Activated B cell treated with CpG ODN at 0.5 μM for 24 hours (primary cell): ENCODE measurements at regions not wholly inside any gene's neighbourhood (a gene's known extent, or its start where the extent isn't known, plus 50 kb on each side); places are given as distances from the start of the nearest gene placed in this dataset.

Experiments used
- ATAC-seq: fragments of 200-7000 bp; cut with Tn5 transposase; one replicate; pipeline ENCODE4 v1.10.0; 2021; ENCODE audit warnings: low read depth, mild to moderate bottlenecking, moderate library complexity
- CTCF ChIA-PET: fragments of 350-600 bp; sonication (Branson Sonifier 250); formaldehyde crosslinking; loops from one replicate; lab custom pipeline; 2021; ENCODE audit warnings: antibody characterized with exemption; lab: Charles Lee
- POLR2A ChIA-PET: fragments of 350-600 bp; sonication (Branson Sonifier 250); formaldehyde crosslinking; loops from one replicate; lab custom pipeline; 2021; ENCODE audit warnings: antibody characterized with exemption; lab: Charles Lee
- DNase-seq: peaks from one replicate; pipeline ENCODE4 v3.0.0; 2022
- H3K27ac Mint-ChIP-seq: one replicate; pipeline ENCODE4 v1.8.0; 2020; ENCODE audit warnings: mixed read lengths
- H3K27me3 Mint-ChIP-seq: one replicate; pipeline ENCODE4 v1.8.0; 2021; ENCODE audit warnings: mixed read lengths
- H3K36me3 Mint-ChIP-seq: one replicate; pipeline ENCODE4 v1.8.0; 2021; ENCODE audit warnings: low read depth, mixed read lengths
- H3K4me1 Mint-ChIP-seq: one replicate; pipeline ENCODE4 v1.8.0; 2021; ENCODE audit warnings: mixed read lengths
- H3K4me3 Mint-ChIP-seq: one replicate; pipeline ENCODE4 v1.8.0; 2020; ENCODE audit warnings: mild to moderate bottlenecking, mixed read lengths
- H3K9me3 Mint-ChIP-seq: one replicate; pipeline ENCODE4 v1.8.0; 2020; ENCODE audit warnings: mixed read lengths
- intact Hi-C: fragments of 100-400 bp; cut with micrococcal nuclease; formaldehyde crosslinking; loops from one replicate; pipeline ENCODE4 v1.15.1; 2024
- TF ChIP-seq, protein P1 (sequence below): fragments of 200-600 bp; IDR thresholded peaks from one replicate; pipeline ENCODE4 v1.8.0; 2022; ENCODE audit warnings: antibody characterized with exemption, mild to moderate bottlenecking

DNA sequence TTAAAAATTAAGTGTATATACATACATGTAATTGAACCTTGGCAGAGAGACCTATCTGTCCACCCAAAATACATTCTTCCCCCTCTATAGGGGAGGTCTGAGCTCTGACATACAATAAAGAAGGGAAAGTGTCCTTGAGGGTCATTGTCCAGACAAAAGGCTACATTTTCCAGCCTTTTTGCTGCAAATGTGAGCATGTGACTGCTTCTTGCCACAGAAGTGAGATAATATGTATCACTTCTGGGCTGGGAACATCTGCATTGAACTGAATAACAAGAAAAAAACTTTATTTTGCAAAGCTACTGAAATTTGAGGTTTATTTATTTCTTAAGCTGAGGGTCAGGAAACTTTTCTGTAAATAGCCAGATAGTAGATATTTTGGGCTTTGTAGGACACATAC, 131.3 kb downstream of the TBC1D30 start:
- CTCF ChIA-PET, result no interaction called here
- POLR2A ChIA-PET, result no interaction called here

DNA sequence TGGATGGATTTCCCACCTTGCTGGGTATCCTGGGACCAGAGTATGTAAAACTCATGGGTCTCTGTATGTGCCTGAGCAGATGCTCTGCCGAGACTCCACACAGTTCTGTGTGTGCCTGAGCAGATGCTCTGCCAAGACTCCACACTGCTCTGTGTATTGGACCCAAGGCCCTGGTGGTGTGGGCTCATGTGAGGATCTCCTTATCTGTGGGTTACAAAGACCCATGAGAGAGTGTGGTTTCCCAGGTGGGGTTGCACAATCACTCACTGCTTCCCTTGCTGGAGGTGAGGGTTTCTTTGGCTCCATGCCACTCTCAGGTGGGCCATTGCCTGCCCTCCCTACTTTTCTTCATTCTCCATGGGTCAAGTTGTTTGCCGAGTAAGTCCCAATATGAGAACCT, 141.5 kb downstream of the TBC1D30 start:
- H3K4me3 Mint-ChIP-seq, result no peak overlapping the region
- no peak for DNase-seq
- ChIA-PET POLR2A (no interaction called here), CTCF (no interaction called here)
- TF ChIP-seq, protein P1, sequence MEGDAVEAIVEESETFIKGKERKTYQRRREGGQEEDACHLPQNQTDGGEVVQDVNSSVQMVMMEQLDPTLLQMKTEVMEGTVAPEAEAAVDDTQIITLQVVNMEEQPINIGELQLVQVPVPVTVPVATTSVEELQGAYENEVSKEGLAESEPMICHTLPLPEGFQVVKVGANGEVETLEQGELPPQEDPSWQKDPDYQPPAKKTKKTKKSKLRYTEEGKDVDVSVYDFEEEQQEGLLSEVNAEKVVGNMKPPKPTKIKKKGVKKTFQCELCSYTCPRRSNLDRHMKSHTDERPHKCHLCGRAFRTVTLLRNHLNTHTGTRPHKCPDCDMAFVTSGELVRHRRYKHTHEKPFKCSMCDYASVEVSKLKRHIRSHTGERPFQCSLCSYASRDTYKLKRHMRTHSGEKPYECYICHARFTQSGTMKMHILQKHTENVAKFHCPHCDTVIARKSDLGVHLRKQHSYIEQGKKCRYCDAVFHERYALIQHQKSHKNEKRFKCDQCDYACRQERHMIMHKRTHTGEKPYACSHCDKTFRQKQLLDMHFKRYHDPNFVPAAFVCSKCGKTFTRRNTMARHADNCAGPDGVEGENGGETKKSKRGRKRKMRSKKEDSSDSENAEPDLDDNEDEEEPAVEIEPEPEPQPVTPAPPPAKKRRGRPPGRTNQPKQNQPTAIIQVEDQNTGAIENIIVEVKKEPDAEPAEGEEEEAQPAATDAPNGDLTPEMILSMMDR, result no peak
- no peaks in the 10 kb centered on the region for H3K4me1 Mint-ChIP-seq
- intact Hi-C loops, result no loop called here
- peaks cover 41% of the 10 kb centered on the region for H3K27me3 Mint-ChIP-seq
- H3K27ac Mint-ChIP-seq, result no peak overlapping the region
- H3K36me3 Mint-ChIP-seq, result no peaks in the 10 kb centered on the region
- ATAC-seq, result no peak
- peaks cover 5% of the 10 kb centered on the region for H3K9me3 Mint-ChIP-seq

More for the DNA sequence above, 131.3 kb downstream of the TBC1D30 start:
- no peak overlapping the region for H3K4me3 Mint-ChIP-seq
- ATAC-seq (no peak), DNase-seq (no peak)
- no peaks in the 10 kb centered on the region for H3K36me3 Mint-ChIP-seq
- TF ChIP-seq, protein P1, result no peak
- peaks cover 5% of the 10 kb centered on the region for H3K27me3 Mint-ChIP-seq
- H3K27ac Mint-ChIP-seq, result no peak overlapping the region
- intact Hi-C loops, result no loop called here
- H3K9me3 Mint-ChIP-seq, result no peaks in the 10 kb centered on the region
- H3K4me1 Mint-ChIP-seq, result no peaks in the 10 kb centered on the region

DNA sequence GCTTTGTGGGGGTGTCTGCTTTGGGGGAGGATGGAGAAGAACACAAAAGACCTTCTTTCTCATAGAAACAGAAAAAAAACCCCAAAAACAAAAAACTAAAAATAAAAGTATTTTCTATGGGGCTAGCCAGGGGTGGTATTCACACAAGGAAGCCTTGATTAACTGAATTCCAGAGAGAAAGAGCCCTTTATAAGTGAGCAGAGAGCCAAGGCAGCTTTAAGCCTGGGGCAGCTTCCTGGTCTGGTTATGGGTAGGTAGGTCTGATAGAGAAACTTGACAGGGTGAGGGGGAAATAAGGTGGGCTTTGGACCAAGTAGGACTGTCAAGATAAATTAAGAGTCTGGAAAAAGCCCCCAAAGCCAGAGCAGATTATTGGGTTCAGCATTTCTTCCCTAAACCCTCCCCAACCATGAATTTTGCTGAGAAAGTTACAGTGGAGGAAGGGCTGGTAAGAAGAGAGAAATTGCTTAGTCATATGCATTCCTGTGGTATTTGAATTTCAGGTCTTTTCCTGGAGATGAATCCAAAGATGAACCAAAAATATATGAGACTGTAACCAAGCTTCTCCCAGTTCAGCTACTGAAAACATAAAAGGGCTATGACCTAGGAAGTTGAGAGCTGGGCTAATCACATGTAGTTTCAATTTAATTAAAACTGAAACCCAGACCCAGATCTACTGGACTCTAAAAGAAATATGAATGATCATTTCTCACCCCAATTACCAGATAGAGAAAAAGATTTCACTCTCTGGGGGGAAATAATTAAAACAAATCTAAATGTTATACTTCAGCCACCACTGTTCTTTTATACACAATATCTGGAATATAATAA, 144.8 kb downstream of the TBC1D30 start:
- POLR2A ChIA-PET, result no interaction called here

DNA sequence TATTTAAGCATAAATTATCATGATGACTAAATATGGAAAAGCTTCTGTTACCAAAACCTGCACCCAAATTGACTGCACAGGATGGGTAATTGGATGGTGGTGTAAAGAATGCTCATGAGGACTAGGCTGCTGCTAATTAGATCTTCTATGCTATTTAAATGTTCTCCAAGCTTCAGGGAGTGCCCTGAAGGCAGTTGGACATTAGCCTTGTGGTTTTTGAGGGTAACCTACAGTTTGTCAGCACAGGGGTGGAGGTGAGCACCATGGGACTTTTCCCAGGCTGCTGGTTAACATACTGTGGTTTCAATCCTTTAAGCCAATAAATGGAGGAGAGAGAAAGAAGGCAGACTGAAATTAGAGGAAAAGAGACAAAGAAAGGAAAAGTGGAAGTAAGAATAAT, 145.0 kb downstream of the WIF1 start:
- ATAC-seq, result no peak
- Mint-ChIP-seq H3K36me3 (no peaks in the 10 kb centered on the region), H3K4me3 (no peak overlapping the region), H3K27me3 (peaks cover 4% of the 10 kb centered on the region), H3K4me1 (no peaks in the 10 kb centered on the region), H3K27ac (no peak overlapping the region), H3K9me3 (peaks cover 13% of the 10 kb centered on the region)
- DNase-seq, result no peak
- intact Hi-C loops, result no loop called here
- ChIA-PET CTCF (no interaction called here), POLR2A (no interaction called here)
- TF ChIP-seq, protein P1, result no peak

More for the DNA sequence above, 144.8 kb downstream of the TBC1D30 start:
- intact Hi-C loops, result no loop called here
- no peak for ATAC-seq
- Mint-ChIP-seq H3K4me1 (no peaks in the 10 kb centered on the region), H3K27ac (no peak overlapping the region), H3K36me3 (no peaks in the 10 kb centered on the region), H3K4me3 (no peak overlapping the region), H3K27me3 (peaks cover 25% of the 10 kb centered on the region), H3K9me3 (no peaks in the 10 kb centered on the region)
- TF ChIP-seq, protein P1, result no peak
- DNase-seq, result no peak
- CTCF ChIA-PET, result no interaction called here

DNA sequence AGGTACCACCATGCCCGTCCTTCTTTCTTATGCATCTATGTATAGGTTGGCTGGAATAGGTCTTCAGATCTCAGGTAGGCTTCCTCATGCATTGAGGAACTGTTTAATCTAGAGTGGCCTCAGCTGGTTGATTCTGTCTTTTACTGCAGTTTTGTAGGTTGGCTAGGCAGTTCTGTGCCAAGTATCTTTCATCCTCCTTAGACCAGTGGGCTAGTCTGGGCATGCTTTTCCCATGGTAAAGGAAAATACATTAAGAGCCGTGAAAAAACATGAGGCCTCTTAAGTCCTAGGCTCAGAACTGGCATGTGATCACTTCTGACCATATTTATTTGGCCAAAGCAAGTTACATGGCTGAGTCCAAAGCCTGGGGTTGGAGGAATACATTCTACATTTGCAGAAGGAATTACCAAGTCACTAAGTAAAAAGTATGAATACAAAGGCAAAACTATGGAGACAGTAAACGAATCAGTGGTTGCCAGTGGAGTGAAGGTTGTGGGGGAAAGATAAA, 137.3 kb downstream of the WIF1 start:
- Mint-ChIP-seq H3K27me3 (peaks cover 8% of the 10 kb centered on the region), H3K36me3 (no peaks in the 10 kb centered on the region), H3K9me3 (peaks cover 7% of the 10 kb centered on the region), H3K4me3 (no peak overlapping the region), H3K4me1 (no peaks in the 10 kb centered on the region), H3K27ac (no peak overlapping the region)
- ChIA-PET CTCF (no interaction called here), POLR2A (no interaction called here)
- ATAC-seq (no peak), DNase-seq (no peak)
- intact Hi-C loops, result no loop called here
- TF ChIP-seq, protein P1, result no peak
